Activated CD8-positive, alpha-beta memory T cell treated with anti-CD3 and anti-CD28 coated beads, Interleukin-2, amount 10 ng/mL, durations not matched to agents 7 days and 5 days (primary cell): ENCODE measurements at regions not wholly inside any gene's neighbourhood (a gene's known extent, or its start where the extent isn't known, plus 50 kb on each side); places are given as distances from the start of the nearest gene placed in this dataset.

Experiments used
- ATAC-seq: fragments of 150-1000 bp; cut with Tn5 transposase; one replicate; pipeline ENCODE4 v1.10.0; 2021; ENCODE audit warnings: moderate library complexity
- CTCF ChIA-PET: fragments of 350-600 bp; sonication (Branson Sonifier 250); formaldehyde crosslinking; loops from one replicate; lab custom pipeline; 2021; ENCODE audit warnings: antibody characterized with exemption; lab: Charles Lee
- DNase-seq: peaks from one replicate; pipeline ENCODE4 v3.0.0-alpha.2; 2020
- H3K27ac Mint-ChIP-seq: one replicate; pipeline ENCODE4 v1.8.0; 2021; ENCODE audit warnings: mild to moderate bottlenecking, mixed read lengths
- H3K27me3 Mint-ChIP-seq: one replicate; pipeline ENCODE4 v1.8.0; 2021; ENCODE audit warnings: mixed read lengths
- H3K36me3 Mint-ChIP-seq: one replicate; pipeline ENCODE4 v1.8.0; 2021; ENCODE audit warnings: mild to moderate bottlenecking, mixed read lengths
- H3K4me1 Mint-ChIP-seq: one replicate; pipeline ENCODE4 v1.8.0; 2021; ENCODE audit warnings: mixed read lengths
- H3K4me3 Mint-ChIP-seq: one replicate; pipeline ENCODE4 v1.8.0; 2021; ENCODE audit warnings: mild to moderate bottlenecking, moderate library complexity, mixed read lengths
- H3K9me3 Mint-ChIP-seq: one replicate; pipeline ENCODE4 v1.8.0; 2022; ENCODE audit warnings: low read depth, mixed read lengths

GRCh38 chr10:9645928-9646600 lies 1371.6 kb upstream of the CELF2 start:
- Mint-ChIP-seq H3K9me3 (peaks cover 7% of the 10 kb centered on the region), H3K27ac (no peak overlapping the region), H3K27me3 (no peaks in the 10 kb centered on the region), H3K36me3 (no peaks in the 10 kb centered on the region), H3K4me1 (no peaks in the 10 kb centered on the region), H3K4me3 (no peak overlapping the region)
- DNase-seq (no peak), ATAC-seq (no peak)
- CTCF ChIA-PET = no interaction called here

DNA sequence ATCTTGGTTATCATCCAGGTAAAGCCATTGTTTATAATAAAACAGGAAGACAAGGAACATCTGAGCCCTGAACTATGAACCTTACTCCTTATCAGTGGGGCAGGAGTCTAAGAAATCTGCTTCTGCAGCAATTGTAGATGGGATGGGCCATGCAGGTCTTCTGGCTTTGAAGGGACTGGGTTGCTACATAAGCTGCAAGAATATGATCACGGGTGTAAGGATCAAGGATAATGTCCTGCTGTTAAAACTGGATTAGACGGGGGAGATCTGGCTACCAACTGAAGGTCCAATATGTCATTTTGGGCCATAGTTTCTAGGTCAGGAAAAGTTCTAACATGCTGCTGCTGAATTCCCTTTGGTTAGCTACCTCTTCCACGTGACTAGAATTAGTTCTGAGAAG lies 1363.4 kb upstream of the CELF2 start:
- Mint-ChIP-seq H3K4me3 (no peak overlapping the region), H3K9me3 (peaks cover 4% of the 10 kb centered on the region), H3K27ac (no peak overlapping the region), H3K27me3 (no peaks in the 10 kb centered on the region), H3K4me1 (no peaks in the 10 kb centered on the region), H3K36me3 (no peaks in the 10 kb centered on the region)
- ATAC-seq (no peak), DNase-seq (no peak)
- CTCF ChIA-PET = no interaction called here

DNA sequence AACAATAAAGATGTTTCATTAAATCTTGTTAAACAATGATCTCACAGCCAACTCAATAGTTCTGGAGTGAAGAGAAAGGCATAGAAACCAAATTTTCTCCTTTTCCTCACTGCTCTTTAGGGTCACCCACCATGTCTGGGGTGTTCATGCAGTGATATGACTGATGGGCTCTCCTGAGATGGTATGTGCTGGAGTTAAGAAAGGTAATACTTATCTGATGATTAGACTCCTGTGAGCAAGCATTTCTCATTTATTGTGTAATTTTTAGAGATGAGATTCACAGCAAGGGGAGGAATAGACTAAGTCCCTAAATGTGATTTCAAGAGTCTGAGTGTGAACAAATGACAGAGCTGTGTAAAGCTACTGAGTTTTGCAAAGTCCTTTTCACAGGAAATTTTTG lies 1361.3 kb upstream of the CELF2 start:
- Mint-ChIP-seq H3K4me3 (no peak overlapping the region), H3K4me1 (no peaks in the 10 kb centered on the region), H3K36me3 (no peaks in the 10 kb centered on the region), H3K9me3 (peaks cover 4% of the 10 kb centered on the region), H3K27me3 (no peaks in the 10 kb centered on the region), H3K27ac (no peak overlapping the region)
- CTCF ChIA-PET = no interaction called here
- DNase-seq (no peak), ATAC-seq (no peak)

DNA sequence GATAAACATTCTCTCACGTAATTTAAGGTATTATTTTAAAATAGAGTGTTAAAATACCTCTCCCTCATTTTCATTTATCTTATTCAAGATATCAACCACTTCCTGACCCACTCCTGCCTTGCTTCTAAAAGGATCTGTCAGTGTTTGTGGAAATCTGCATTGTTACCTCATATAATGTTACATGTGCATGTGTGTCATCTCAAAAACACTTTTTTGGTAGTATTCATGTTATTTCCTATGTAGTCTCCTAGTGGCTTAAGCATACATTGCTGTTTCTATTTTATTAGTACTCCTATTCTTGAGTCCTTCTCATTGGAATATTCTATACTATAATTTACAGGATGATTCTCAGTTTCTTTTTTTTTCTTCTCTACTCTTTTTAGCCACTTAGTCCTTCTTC lies 1360.7 kb upstream of the CELF2 start:
- CTCF ChIA-PET = no interaction called here
- no peaks in the 10 kb centered on the region for H3K36me3 Mint-ChIP-seq
- peaks cover 6% of the 10 kb centered on the region for H3K9me3 Mint-ChIP-seq
- no peak for DNase-seq
- no peaks in the 10 kb centered on the region for H3K27me3 Mint-ChIP-seq
- H3K4me3 Mint-ChIP-seq = no peak overlapping the region
- no peak overlapping the region for H3K27ac Mint-ChIP-seq
- ATAC-seq = no peak
- H3K4me1 Mint-ChIP-seq = no peaks in the 10 kb centered on the region

DNA sequence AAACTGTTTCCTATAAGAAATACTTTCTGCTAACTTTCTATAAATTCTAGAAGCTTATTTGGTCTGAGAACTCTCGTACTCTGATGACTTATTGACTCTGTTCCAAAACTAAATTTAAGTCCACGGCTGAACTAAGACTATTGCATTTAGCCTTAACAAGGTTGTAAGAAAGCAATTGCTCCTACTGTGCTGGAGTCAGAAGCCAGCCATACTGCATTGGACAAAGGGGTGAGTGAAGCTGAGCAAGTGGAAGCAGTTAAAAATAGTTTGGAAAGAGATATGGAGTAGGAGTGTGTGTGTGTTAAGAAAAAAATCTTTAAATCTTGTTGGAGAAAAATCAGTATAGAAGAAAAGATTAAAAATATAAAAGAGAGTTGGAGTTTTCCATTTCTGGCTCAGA lies 1360.1 kb upstream of the CELF2 start:
- H3K36me3 Mint-ChIP-seq = no peaks in the 10 kb centered on the region
- no peak overlapping the region for H3K4me3 Mint-ChIP-seq
- H3K27ac Mint-ChIP-seq = no peak overlapping the region
- DNase-seq (no peak), ATAC-seq (no peak)
- no peaks in the 10 kb centered on the region for H3K4me1 Mint-ChIP-seq
- no peaks in the 10 kb centered on the region for H3K27me3 Mint-ChIP-seq
- CTCF ChIA-PET = no interaction called here
- peaks cover 3% of the 10 kb centered on the region for H3K9me3 Mint-ChIP-seq

- DNase-seq = no peak
- no peak overlapping the region for H3K27ac Mint-ChIP-seq
- no peak overlapping the region for H3K4me3 Mint-ChIP-seq
- no peaks in the 10 kb centered on the region for H3K9me3 Mint-ChIP-seq
- CTCF ChIA-PET = no interaction called here
- no peaks in the 10 kb centered on the region for H3K4me1 Mint-ChIP-seq
- H3K27me3 Mint-ChIP-seq = no peaks in the 10 kb centered on the region
- H3K36me3 Mint-ChIP-seq = no peaks in the 10 kb centered on the region
- ATAC-seq = no peak
These were observed 1349.3 kb upstream of the CELF2 start for GRCh38 chr10:9668411-9668810.

DNA sequence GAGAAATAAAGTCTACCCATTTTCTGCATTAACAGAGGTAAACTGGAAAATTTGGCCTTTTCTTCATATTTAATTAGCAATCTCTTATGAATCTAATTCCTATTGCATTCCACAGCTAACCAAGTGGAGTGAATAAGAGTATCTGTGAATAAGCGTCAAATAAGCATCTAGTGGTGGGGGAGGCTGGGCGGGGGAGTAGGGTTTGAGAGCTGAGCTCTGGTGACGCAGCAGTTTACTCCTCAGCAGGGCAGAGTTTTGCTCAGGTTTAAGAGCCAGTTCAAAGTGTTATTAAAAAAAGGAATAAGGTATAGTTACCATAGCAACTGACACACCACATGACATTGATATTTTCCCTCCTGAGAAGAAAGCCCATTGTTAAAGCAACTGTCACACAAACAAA lies 1346.8 kb upstream of the CELF2 start:
- H3K27ac Mint-ChIP-seq = no peak overlapping the region
- ATAC-seq = no peak
- no peaks in the 10 kb centered on the region for H3K9me3 Mint-ChIP-seq
- H3K4me1 Mint-ChIP-seq = no peaks in the 10 kb centered on the region
- H3K27me3 Mint-ChIP-seq = no peaks in the 10 kb centered on the region
- DNase-seq = no peak
- H3K36me3 Mint-ChIP-seq = no peaks in the 10 kb centered on the region
- CTCF ChIA-PET = no interaction called here
- no peak overlapping the region for H3K4me3 Mint-ChIP-seq

DNA sequence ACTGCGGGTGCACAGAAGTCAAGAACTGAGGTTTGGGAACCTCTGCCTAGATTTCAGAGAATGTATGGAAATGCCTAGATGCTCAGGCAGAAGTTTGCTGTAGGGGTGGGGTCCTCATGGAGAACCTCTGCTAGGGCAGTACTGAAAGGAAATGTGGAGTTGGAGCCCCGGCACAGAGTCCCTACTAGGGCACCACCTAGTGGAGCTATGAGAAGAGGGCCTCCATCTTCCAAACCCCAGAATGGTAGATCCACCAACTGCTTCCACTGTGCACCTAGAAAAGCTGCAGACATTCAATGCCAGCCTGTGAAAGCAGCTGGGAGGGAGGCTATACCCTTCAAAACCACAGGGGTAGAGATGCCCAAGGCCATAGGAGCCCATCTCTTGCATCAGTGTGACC lies 1336.0 kb upstream of the CELF2 start:
- no peaks in the 10 kb centered on the region for H3K9me3 Mint-ChIP-seq
- no peak overlapping the region for H3K27ac Mint-ChIP-seq
- H3K4me1 Mint-ChIP-seq = no peaks in the 10 kb centered on the region
- no peaks in the 10 kb centered on the region for H3K27me3 Mint-ChIP-seq
- no peak for ATAC-seq
- no peak for DNase-seq
- CTCF ChIA-PET = no interaction called here
- no peaks in the 10 kb centered on the region for H3K36me3 Mint-ChIP-seq
- H3K4me3 Mint-ChIP-seq = no peak overlapping the region

- no peak overlapping the region for H3K27ac Mint-ChIP-seq
- no peaks in the 10 kb centered on the region for H3K27me3 Mint-ChIP-seq
- no peaks in the 10 kb centered on the region for H3K9me3 Mint-ChIP-seq
- H3K4me3 Mint-ChIP-seq = no peak overlapping the region
- no peaks in the 10 kb centered on the region for H3K36me3 Mint-ChIP-seq
- no peak for DNase-seq
- no peaks in the 10 kb centered on the region for H3K4me1 Mint-ChIP-seq
- CTCF ChIA-PET = no interaction called here
- ATAC-seq = no peak
These were observed 1334.9 kb upstream of the CELF2 start for GRCh38 chr10:9682802-9683201.

- DNase-seq = no peak
- Mint-ChIP-seq H3K27me3 (no peaks in the 10 kb centered on the region), H3K4me3 (no peak overlapping the region), H3K4me1 (no peaks in the 10 kb centered on the region), H3K36me3 (no peaks in the 10 kb centered on the region), H3K27ac (no peak overlapping the region), H3K9me3 (no peaks in the 10 kb centered on the region)
- no peak for ATAC-seq
- CTCF ChIA-PET = no interaction called here
These were observed 1333.5 kb upstream of the CELF2 start for GRCh38 chr10:9684186-9684585.

- CTCF ChIA-PET = no interaction called here
- Mint-ChIP-seq H3K4me1 (no peaks in the 10 kb centered on the region), H3K27me3 (no peaks in the 10 kb centered on the region), H3K36me3 (no peaks in the 10 kb centered on the region), H3K4me3 (no peak overlapping the region), H3K27ac (no peak overlapping the region), H3K9me3 (no peaks in the 10 kb centered on the region)
- DNase-seq (no peak), ATAC-seq (no peak)
These were observed 1332.1 kb upstream of the CELF2 start for GRCh38 chr10:9685596-9685995.

GRCh38 chr10:9688711-9689110 lies 1329.0 kb upstream of the CELF2 start:
- no peaks in the 10 kb centered on the region for H3K9me3 Mint-ChIP-seq
- CTCF ChIA-PET = no interaction called here
- no peak overlapping the region for H3K4me3 Mint-ChIP-seq
- H3K4me1 Mint-ChIP-seq = no peaks in the 10 kb centered on the region
- ATAC-seq = no peak
- no peak overlapping the region for H3K27ac Mint-ChIP-seq
- DNase-seq = no peak
- no peaks in the 10 kb centered on the region for H3K36me3 Mint-ChIP-seq
- no peaks in the 10 kb centered on the region for H3K27me3 Mint-ChIP-seq

- CTCF ChIA-PET = no interaction called here
- ATAC-seq = no peak
- Mint-ChIP-seq H3K4me1 (no peaks in the 10 kb centered on the region), H3K4me3 (no peak overlapping the region), H3K27me3 (no peaks in the 10 kb centered on the region), H3K36me3 (no peaks in the 10 kb centered on the region), H3K9me3 (peaks cover 8% of the 10 kb centered on the region), H3K27ac (no peak overlapping the region)
- no peak for DNase-seq
These were observed 1310.5 kb upstream of the CELF2 start for GRCh38 chr10:9707216-9707615.

DNA sequence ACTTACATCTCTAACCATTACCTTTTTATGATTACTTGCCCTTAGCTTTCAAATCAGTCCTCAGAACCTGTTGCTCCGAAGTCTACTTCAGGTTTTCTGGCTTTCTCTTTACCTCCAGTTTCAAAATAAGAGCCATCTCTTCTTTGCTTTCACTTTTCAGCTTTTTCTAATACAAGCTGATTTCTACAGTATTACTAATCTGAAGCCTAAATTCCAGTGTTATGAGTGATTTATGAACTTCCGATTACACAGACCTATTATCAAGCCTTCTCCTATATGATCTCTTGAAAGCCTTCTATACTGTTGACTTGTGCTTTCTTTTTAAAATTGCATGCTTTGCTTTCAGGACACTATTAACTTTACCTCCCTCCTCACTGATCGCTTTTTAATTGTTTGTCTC lies 1307.8 kb upstream of the CELF2 start:
- CTCF ChIA-PET = no interaction called here
- Mint-ChIP-seq H3K27ac (no peak overlapping the region), H3K4me3 (no peak overlapping the region), H3K27me3 (no peaks in the 10 kb centered on the region), H3K4me1 (no peaks in the 10 kb centered on the region), H3K36me3 (no peaks in the 10 kb centered on the region), H3K9me3 (peaks cover 12% of the 10 kb centered on the region)
- no peak for DNase-seq
- no peak for ATAC-seq

GRCh38 chr10:9712393-9712792 lies 1305.3 kb upstream of the CELF2 start:
- Mint-ChIP-seq H3K9me3 (peaks cover 12% of the 10 kb centered on the region), H3K27me3 (no peaks in the 10 kb centered on the region), H3K27ac (no peak overlapping the region), H3K4me3 (no peak overlapping the region), H3K4me1 (no peaks in the 10 kb centered on the region), H3K36me3 (no peaks in the 10 kb centered on the region)
- ATAC-seq = no peak
- CTCF ChIA-PET = no interaction called here
- DNase-seq = no peak
